Uterus (tissue), 2 donors: ENCODE measurements at regions not wholly inside any gene's neighbourhood (a gene's known extent, or its start where the extent isn't known, plus 50 kb on each side); places are given as distances from the start of the nearest gene placed in this dataset.

Source experiments
- POLR2A ChIP-seq, 2 donors: fragments of 450-650 bp; IDR thresholded peaks; one replicate each; pipeline ENCODE4 v1.6.1; 2016; ENCODE audit warnings: antibody characterized with exemption in 2 of 2, mild to moderate bottlenecking in 1 of 2, moderate library complexity in 1 of 2
- TF ChIP-seq, protein P1 (sequence below), 4 experiments: fragments of 200-600 bp in 2 of 4; fragments of 450-650 bp in 2 of 4; sonication (generic) in 2 of 4; IDR thresholded peaks; one replicate each; pipeline ENCODE4 v1.5.1; 2016 to 2019; ENCODE audit warnings: antibody characterized with exemption in 4 of 4, mild to moderate bottlenecking in 2 of 4, moderate library complexity in 1 of 4

DNA sequence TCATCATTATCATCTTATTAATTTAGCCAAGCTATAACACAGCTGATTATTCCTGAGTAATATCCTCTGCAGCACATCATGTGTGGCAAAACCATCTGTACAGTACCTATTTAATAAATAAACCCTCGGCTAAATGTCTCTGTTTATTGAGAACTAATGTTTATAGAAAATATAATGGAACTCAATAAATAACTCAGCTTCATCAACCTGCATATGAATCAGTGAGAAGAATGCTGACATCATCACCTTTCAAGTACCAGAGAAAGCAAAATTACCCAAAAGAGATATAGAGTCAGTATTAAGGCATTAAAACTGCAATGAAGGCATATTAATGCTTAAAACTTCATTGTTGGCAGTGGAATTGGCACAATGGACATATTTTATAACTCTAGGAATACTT lies 558.3 kb downstream of the PLCL1 start:
- no peak for TF ChIP-seq POLR2A (IDR thresholded peaks at IDR 0.05)
- TF ChIP-seq, protein P1, sequence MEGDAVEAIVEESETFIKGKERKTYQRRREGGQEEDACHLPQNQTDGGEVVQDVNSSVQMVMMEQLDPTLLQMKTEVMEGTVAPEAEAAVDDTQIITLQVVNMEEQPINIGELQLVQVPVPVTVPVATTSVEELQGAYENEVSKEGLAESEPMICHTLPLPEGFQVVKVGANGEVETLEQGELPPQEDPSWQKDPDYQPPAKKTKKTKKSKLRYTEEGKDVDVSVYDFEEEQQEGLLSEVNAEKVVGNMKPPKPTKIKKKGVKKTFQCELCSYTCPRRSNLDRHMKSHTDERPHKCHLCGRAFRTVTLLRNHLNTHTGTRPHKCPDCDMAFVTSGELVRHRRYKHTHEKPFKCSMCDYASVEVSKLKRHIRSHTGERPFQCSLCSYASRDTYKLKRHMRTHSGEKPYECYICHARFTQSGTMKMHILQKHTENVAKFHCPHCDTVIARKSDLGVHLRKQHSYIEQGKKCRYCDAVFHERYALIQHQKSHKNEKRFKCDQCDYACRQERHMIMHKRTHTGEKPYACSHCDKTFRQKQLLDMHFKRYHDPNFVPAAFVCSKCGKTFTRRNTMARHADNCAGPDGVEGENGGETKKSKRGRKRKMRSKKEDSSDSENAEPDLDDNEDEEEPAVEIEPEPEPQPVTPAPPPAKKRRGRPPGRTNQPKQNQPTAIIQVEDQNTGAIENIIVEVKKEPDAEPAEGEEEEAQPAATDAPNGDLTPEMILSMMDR (IDR thresholded peaks at IDR 0.05) = no peak
